ENCODE measurements at regions not wholly inside any gene's neighbourhood (a gene's known extent, or its start where the extent isn't known, plus 50 kb on each side); places are given as distances from the start of the nearest gene placed in this dataset.
"Not testable (repeated sequence)": the region's sequence is repeated elsewhere in the genome, so short reads cannot be mapped to it uniquely, and the experiment has no call there.

GRCh38 chr2:65969161-65969560, 465.8 kb upstream of the MEIS1 start:
- Histone ChIP-seq H3K4me1 (no peaks in the 10 kb centered on the region), H3K9me3 (no peaks in the 10 kb centered on the region), H3K36me3 (no peaks in the 10 kb centered on the region), H3K4me3 (no peak overlapping the region), H3K27me3 (no peaks in the 10 kb centered on the region), H3K27ac (no peak overlapping the region)
- no peak for DNase-seq
- TF ChIP-seq POLR2A (IDR thresholded peaks at IDR 0.05), result no peak
- TF ChIP-seq, protein P1, sequence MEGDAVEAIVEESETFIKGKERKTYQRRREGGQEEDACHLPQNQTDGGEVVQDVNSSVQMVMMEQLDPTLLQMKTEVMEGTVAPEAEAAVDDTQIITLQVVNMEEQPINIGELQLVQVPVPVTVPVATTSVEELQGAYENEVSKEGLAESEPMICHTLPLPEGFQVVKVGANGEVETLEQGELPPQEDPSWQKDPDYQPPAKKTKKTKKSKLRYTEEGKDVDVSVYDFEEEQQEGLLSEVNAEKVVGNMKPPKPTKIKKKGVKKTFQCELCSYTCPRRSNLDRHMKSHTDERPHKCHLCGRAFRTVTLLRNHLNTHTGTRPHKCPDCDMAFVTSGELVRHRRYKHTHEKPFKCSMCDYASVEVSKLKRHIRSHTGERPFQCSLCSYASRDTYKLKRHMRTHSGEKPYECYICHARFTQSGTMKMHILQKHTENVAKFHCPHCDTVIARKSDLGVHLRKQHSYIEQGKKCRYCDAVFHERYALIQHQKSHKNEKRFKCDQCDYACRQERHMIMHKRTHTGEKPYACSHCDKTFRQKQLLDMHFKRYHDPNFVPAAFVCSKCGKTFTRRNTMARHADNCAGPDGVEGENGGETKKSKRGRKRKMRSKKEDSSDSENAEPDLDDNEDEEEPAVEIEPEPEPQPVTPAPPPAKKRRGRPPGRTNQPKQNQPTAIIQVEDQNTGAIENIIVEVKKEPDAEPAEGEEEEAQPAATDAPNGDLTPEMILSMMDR (IDR thresholded peaks at IDR 0.05), result no peak

GRCh38 chr2:65963303-65963702, 471.6 kb upstream of the MEIS1 start:
- not testable (repeated sequence) for H3K27ac ChIP-seq, DNase-seq, H3K4me3 ChIP-seq, H3K36me3 ChIP-seq, H3K27me3 ChIP-seq, H3K9me3 ChIP-seq, H3K4me1 ChIP-seq

- H3K4me3 ChIP-seq, result no peak overlapping the region
- H3K36me3 ChIP-seq, result no peaks in the 10 kb centered on the region
- TF ChIP-seq POLR2A (IDR thresholded peaks at IDR 0.05), result no peak
- TF ChIP-seq, protein P1 (IDR thresholded peaks at IDR 0.05), result no peak
- H3K9me3 ChIP-seq, result no peaks in the 10 kb centered on the region
- no peak overlapping the region for H3K27ac ChIP-seq
- no peaks in the 10 kb centered on the region for H3K27me3 ChIP-seq
- no peak for DNase-seq
- no peaks in the 10 kb centered on the region for H3K4me1 ChIP-seq
These were observed 474.0 kb upstream of the MEIS1 start for GRCh38 chr2:65960953-65961352.

GRCh38 chr2:65957886-65958285, 477.0 kb upstream of the MEIS1 start:
- Histone ChIP-seq H3K9me3 (no peaks in the 10 kb centered on the region), H3K36me3 (no peaks in the 10 kb centered on the region), H3K4me1 (no peaks in the 10 kb centered on the region), H3K27me3 (no peaks in the 10 kb centered on the region), H3K4me3 (no peak overlapping the region), H3K27ac (no peak overlapping the region)
- TF ChIP-seq, protein P1 (IDR thresholded peaks at IDR 0.05), result no peak
- no peak for TF ChIP-seq POLR2A (IDR thresholded peaks at IDR 0.05)
- no peak for DNase-seq

DNA sequence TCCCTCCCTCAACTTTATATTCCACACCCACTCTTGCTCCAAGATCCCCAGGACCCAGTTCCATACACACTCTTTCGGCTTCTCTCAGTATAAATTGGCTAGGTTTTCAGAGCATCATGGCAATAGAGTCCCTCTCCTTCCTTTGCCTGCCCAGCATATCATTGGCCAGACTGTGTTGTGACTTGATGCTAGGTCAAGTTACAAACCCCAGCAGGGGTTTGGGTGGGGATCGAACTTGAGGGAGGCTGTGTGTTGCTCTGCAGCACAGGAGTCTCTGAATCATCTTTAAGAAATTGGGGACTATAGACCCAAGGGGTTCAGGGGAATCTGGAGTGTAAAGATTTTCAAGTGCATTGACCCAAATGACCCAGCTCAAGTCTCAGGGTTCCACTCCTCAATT, 477.5 kb upstream of the MEIS1 start:
- H3K4me1 ChIP-seq, result no peaks in the 10 kb centered on the region
- TF ChIP-seq, protein P1 (IDR thresholded peaks at IDR 0.05), result no peak
- TF ChIP-seq POLR2A (IDR thresholded peaks at IDR 0.05), result no peak
- no peak overlapping the region for H3K27ac ChIP-seq
- no peak for DNase-seq
- H3K36me3 ChIP-seq, result no peaks in the 10 kb centered on the region
- H3K27me3 ChIP-seq, result no peaks in the 10 kb centered on the region
- H3K4me3 ChIP-seq, result no peak overlapping the region
- H3K9me3 ChIP-seq, result no peaks in the 10 kb centered on the region

- Histone ChIP-seq H3K4me1 (no peaks in the 10 kb centered on the region), H3K27ac (no peak overlapping the region), H3K36me3 (no peaks in the 10 kb centered on the region), H3K9me3 (no peaks in the 10 kb centered on the region), H3K4me3 (no peak overlapping the region), H3K27me3 (no peaks in the 10 kb centered on the region)
- no peak for DNase-seq
- TF ChIP-seq, protein P1 (IDR thresholded peaks at IDR 0.05), result no peak
- TF ChIP-seq POLR2A (IDR thresholded peaks at IDR 0.05), result no peak
These were observed 479.7 kb upstream of the MEIS1 start for GRCh38 chr2:65955259-65955658.

Data from Peyer's patch (tissue), 4 donors.